Ishikawa (cell line): ENCODE measurements at regions not wholly inside any gene's neighbourhood (a gene's known extent, or its start where the extent isn't known, plus 50 kb on each side); places are given as distances from the start of the nearest gene placed in this dataset.

Experiments used
- CEBPB ChIP-seq: IDR thresholded peaks from 2 replicates; pipeline ENCODE4 v1.6.1; 2012
- CREB1 ChIP-seq: IDR thresholded peaks from 2 replicates; pipeline ENCODE4 v1.6.1; 2012; ENCODE audit warnings: low read depth
- EGR1 ChIP-seq: IDR thresholded peaks from 2 replicates; pipeline ENCODE4 v1.6.1; 2012
- EP300 ChIP-seq: IDR thresholded peaks from 2 replicates; pipeline ENCODE4 v1.6.1; 2012; ENCODE audit warnings: borderline replicate concordance
- FOXM1 ChIP-seq: IDR thresholded peaks from 2 replicates; pipeline ENCODE4 v1.6.1; 2012; ENCODE audit warnings: low read depth, borderline replicate concordance
- NFIC ChIP-seq: IDR thresholded peaks from 2 replicates; pipeline ENCODE4 v1.6.1; 2012
- RAD21 ChIP-seq: IDR thresholded peaks from 2 replicates; pipeline ENCODE4 v1.6.1; 2012; ENCODE audit warnings: low read depth
- TAF1 ChIP-seq: IDR thresholded peaks from 2 replicates; pipeline ENCODE4 v1.6.1; 2012; ENCODE audit warnings: low read depth, mild to moderate bottlenecking
- TCF12 ChIP-seq: IDR thresholded peaks from 2 replicates; pipeline ENCODE4 v1.6.1; 2012; ENCODE audit warnings: low read depth
- TEAD4 ChIP-seq: IDR thresholded peaks from 2 replicates; pipeline ENCODE4 v1.6.1; 2012
- YY1 ChIP-seq: IDR thresholded peaks from 2 replicates; pipeline ENCODE4 v1.6.1; 2012; ENCODE audit warnings: low read depth
- ZBTB7A ChIP-seq: IDR thresholded peaks from 2 replicates; pipeline ENCODE4 v1.6.1; 2012; ENCODE audit warnings: low read depth
- TF ChIP-seq, protein P1 (sequence below): IDR thresholded peaks from 2 replicates; pipeline ENCODE4 v1.6.1; 2012
- TF ChIP-seq, protein P2 (sequence below): IDR thresholded peaks from 2 replicates; pipeline ENCODE4 v1.6.1; 2012; ENCODE audit warnings: low read depth, mild to moderate bottlenecking

DNA sequence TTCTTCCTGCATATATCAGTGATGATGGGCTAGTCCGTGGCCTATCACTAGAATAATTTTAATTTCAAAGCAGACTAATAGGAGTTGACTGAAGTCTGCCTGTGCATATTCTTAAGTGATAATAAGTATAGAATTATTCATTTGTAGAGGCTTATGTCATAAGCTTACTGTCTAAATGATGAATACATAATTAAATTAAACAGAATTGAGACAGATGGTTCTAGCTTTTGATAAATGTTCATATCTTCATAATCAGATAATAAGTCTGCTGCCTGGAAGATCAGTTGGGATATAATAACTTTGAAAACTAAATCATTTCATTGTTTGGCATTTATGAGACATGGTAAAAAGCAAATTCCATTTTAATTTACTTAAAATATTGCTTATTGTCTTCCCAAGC is 1175.6 kb downstream of the TECRL start:
- TF ChIP-seq YY1 (no peak), RAD21 (no peak), EP300 (no peak), EGR1 (no peak), CREB1 (no peak), TAF1 (no peak), NFIC (no peak), ZBTB7A (no peak), FOXM1 (no peak), TCF12 (no peak), TEAD4 (no peak), CEBPB (no peak)
- TF ChIP-seq, protein P1, sequence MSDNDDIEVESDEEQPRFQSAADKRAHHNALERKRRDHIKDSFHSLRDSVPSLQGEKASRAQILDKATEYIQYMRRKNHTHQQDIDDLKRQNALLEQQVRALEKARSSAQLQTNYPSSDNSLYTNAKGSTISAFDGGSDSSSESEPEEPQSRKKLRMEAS = no peak
- TF ChIP-seq, protein P2, sequence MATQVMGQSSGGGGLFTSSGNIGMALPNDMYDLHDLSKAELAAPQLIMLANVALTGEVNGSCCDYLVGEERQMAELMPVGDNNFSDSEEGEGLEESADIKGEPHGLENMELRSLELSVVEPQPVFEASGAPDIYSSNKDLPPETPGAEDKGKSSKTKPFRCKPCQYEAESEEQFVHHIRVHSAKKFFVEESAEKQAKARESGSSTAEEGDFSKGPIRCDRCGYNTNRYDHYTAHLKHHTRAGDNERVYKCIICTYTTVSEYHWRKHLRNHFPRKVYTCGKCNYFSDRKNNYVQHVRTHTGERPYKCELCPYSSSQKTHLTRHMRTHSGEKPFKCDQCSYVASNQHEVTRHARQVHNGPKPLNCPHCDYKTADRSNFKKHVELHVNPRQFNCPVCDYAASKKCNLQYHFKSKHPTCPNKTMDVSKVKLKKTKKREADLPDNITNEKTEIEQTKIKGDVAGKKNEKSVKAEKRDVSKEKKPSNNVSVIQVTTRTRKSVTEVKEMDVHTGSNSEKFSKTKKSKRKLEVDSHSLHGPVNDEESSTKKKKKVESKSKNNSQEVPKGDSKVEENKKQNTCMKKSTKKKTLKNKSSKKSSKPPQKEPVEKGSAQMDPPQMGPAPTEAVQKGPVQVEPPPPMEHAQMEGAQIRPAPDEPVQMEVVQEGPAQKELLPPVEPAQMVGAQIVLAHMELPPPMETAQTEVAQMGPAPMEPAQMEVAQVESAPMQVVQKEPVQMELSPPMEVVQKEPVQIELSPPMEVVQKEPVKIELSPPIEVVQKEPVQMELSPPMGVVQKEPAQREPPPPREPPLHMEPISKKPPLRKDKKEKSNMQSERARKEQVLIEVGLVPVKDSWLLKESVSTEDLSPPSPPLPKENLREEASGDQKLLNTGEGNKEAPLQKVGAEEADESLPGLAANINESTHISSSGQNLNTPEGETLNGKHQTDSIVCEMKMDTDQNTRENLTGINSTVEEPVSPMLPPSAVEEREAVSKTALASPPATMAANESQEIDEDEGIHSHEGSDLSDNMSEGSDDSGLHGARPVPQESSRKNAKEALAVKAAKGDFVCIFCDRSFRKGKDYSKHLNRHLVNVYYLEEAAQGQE = no peak
